ENCODE measurements at regions not wholly inside any gene's neighbourhood (a gene's known extent, or its start where the extent isn't known, plus 50 kb on each side); places are given as distances from the start of the nearest gene placed in this dataset.

DNA sequence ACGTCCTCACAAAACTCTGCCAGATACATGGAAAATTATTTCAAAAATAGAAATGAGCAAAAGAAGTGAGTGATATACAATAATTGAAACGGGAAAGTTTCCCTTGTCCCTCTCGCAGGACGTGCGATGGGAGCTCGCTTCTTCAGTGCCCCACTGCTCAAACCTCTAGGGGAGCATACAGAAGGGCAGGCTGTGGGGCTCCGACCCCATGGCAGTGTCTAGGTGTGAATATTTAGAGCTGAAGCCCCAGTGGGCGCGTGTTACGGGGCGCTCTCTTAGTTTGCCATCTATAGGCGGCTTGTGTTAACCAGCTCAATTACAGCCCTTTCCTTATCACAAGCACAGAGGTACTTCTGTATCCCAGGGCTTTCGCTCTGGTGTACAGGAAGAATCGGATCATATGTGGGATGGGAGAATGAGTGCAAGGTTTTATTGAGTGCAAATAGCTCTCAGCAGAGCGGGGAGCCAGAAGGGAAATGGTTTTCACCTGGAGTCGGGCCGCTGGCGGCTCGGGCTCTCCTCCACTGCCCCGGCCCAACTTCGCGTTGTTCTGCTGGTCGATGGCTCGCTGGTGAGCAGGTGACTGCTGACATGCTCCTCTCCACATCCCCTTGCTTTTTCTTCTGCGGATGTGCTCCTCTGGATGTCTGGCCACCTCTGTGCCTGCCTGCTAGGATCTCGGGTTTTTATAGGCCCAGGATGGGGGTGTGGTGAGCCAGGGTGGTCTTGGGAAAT is 334.0 kb upstream of the PTPRD start:
- TF ChIP-seq RAD21 (conservative IDR thresholded peaks at IDR 0.05 in 1 of 2, IDR thresholded peaks at IDR 0.05 in 1 of 2) (no peak), E2F6 (IDR thresholded peaks at IDR 0.05; ENCODE audit: borderline replicate concordance, low read depth) (no peak)
- TF ChIP-seq, protein P1, sequence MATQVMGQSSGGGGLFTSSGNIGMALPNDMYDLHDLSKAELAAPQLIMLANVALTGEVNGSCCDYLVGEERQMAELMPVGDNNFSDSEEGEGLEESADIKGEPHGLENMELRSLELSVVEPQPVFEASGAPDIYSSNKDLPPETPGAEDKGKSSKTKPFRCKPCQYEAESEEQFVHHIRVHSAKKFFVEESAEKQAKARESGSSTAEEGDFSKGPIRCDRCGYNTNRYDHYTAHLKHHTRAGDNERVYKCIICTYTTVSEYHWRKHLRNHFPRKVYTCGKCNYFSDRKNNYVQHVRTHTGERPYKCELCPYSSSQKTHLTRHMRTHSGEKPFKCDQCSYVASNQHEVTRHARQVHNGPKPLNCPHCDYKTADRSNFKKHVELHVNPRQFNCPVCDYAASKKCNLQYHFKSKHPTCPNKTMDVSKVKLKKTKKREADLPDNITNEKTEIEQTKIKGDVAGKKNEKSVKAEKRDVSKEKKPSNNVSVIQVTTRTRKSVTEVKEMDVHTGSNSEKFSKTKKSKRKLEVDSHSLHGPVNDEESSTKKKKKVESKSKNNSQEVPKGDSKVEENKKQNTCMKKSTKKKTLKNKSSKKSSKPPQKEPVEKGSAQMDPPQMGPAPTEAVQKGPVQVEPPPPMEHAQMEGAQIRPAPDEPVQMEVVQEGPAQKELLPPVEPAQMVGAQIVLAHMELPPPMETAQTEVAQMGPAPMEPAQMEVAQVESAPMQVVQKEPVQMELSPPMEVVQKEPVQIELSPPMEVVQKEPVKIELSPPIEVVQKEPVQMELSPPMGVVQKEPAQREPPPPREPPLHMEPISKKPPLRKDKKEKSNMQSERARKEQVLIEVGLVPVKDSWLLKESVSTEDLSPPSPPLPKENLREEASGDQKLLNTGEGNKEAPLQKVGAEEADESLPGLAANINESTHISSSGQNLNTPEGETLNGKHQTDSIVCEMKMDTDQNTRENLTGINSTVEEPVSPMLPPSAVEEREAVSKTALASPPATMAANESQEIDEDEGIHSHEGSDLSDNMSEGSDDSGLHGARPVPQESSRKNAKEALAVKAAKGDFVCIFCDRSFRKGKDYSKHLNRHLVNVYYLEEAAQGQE (IDR thresholded peaks at IDR 0.05): no peak
- TF ChIP-seq, protein P2, sequence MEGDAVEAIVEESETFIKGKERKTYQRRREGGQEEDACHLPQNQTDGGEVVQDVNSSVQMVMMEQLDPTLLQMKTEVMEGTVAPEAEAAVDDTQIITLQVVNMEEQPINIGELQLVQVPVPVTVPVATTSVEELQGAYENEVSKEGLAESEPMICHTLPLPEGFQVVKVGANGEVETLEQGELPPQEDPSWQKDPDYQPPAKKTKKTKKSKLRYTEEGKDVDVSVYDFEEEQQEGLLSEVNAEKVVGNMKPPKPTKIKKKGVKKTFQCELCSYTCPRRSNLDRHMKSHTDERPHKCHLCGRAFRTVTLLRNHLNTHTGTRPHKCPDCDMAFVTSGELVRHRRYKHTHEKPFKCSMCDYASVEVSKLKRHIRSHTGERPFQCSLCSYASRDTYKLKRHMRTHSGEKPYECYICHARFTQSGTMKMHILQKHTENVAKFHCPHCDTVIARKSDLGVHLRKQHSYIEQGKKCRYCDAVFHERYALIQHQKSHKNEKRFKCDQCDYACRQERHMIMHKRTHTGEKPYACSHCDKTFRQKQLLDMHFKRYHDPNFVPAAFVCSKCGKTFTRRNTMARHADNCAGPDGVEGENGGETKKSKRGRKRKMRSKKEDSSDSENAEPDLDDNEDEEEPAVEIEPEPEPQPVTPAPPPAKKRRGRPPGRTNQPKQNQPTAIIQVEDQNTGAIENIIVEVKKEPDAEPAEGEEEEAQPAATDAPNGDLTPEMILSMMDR (IDR thresholded peaks at IDR 0.05): no peak

Measured in A549 (cell line).